ENCODE measurements at regions not wholly inside any gene's neighbourhood (a gene's known extent, or its start where the extent isn't known, plus 50 kb on each side); places are given as distances from the start of the nearest gene placed in this dataset.

- TF ChIP-seq CTCF (IDR thresholded peaks at IDR 0.05) (no peak), POLR2A (IDR thresholded peaks at IDR 0.05) (no peak)
Observed at GRCh38 chr10:36119455-36119854, 477.4 kb upstream of the FZD8 start.

All from Peyer's patch (tissue), 4 donors.